ENCODE measurements at regions not wholly inside any gene's neighbourhood (a gene's known extent, or its start where the extent isn't known, plus 50 kb on each side); places are given as distances from the start of the nearest gene placed in this dataset.

DNA sequence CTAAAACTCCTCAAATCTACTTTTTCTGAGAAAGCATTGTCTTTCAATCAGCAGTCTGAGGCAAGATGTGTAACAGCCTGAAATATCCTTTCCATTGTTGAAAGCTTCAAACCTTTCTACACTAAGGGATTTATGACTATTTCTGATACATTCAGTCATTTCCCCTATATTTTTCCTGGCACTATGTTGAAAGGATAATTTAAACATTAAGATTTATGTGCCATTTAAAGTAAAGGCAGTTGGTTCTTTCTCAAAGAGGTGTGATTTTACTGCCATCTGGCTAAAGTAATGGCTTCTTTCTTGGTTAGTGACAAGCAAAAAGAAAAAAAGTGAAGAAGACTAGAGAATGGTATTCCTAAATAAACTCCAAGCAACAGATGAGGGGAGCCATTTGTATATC, 249.6 kb upstream of the COL8A1 start:
- no peak overlapping the region for H2AFZ ChIP-seq (ENCODE audit: low read length)
- H4K20me1 ChIP-seq (ENCODE audit: insufficient read depth, low read length) = no peaks in the 10 kb centered on the region
- H3K27me3 ChIP-seq (replicated peaks; ENCODE audit: insufficient read depth, low read length) = no peaks in the 10 kb centered on the region
- H3K9ac ChIP-seq (ENCODE audit: low read length) = no peak overlapping the region
- no peak for DNase-seq
- no peaks in the 10 kb centered on the region for H3F3A ChIP-seq (ENCODE audit: insufficient read depth, low read length)
- H3K36me3 ChIP-seq (replicated peaks; ENCODE audit: insufficient read depth, low read length) = no peaks in the 10 kb centered on the region
- no peak overlapping the region for H3K4me3 ChIP-seq (ENCODE audit: low read length)
- TF ChIP-seq EZH2phosphoT487 (IDR thresholded peaks at IDR 0.05; ENCODE audit: low read length) = no peak
- TF ChIP-seq EZH2 (optimal IDR thresholded peaks at IDR 0.05; ENCODE audit: low read depth, low read length) = no peak
- no peak for TF ChIP-seq CTCF (IDR thresholded peaks at IDR 0.05; ENCODE audit: low read length)
- no peak overlapping the region for H3K27ac ChIP-seq (ENCODE audit: low read length)
- H3K4me2 ChIP-seq (ENCODE audit: low read depth, low read length) = no peak overlapping the region
- H3K79me2 ChIP-seq (ENCODE audit: low read length) = no peaks in the 10 kb centered on the region
- no peaks in the 10 kb centered on the region for H3K9me3 ChIP-seq (replicated peaks; ENCODE audit: insufficient read depth, low read length)
- no peaks in the 10 kb centered on the region for H3K9me2 ChIP-seq (replicated peaks; ENCODE audit: insufficient read depth, low read length)
- H3K4me1 ChIP-seq (ENCODE audit: low read length) = no peaks in the 10 kb centered on the region

DNA sequence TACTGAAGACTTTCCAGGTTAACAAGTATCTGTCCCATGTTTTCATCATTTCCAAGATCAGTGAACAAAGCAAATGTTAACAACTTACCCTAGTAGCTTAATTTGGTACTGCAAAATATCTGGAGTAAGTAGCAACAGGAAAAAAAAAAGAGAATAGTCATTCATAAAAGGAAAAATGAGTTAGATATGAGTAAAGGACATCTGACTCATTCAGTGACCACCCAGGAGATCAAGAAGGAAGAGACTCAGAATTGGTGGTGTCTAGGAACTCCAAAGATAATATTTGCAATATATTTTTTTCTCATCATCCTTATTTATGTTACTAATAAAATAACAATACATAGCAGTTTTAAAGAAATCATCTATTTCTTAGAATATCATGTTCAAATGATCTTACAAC, 253.8 kb upstream of the COL8A1 start:
- Histone ChIP-seq H3K27ac (ENCODE audit: low read length) (no peak overlapping the region), H2AFZ (ENCODE audit: low read length) (no peak overlapping the region), H3K4me1 (ENCODE audit: low read length) (no peaks in the 10 kb centered on the region), H3K9me2 (replicated peaks; ENCODE audit: insufficient read depth, low read length) (no peaks in the 10 kb centered on the region), H3K27me3 (replicated peaks; ENCODE audit: insufficient read depth, low read length) (no peaks in the 10 kb centered on the region), H3K79me2 (ENCODE audit: low read length) (no peaks in the 10 kb centered on the region), H3F3A (ENCODE audit: insufficient read depth, low read length) (no peaks in the 10 kb centered on the region), H3K4me3 (ENCODE audit: low read length) (no peak overlapping the region), H3K4me2 (ENCODE audit: low read depth, low read length) (no peak overlapping the region), H4K20me1 (ENCODE audit: insufficient read depth, low read length) (no peaks in the 10 kb centered on the region), H3K9me3 (replicated peaks; ENCODE audit: insufficient read depth, low read length) (no peaks in the 10 kb centered on the region), H3K9ac (ENCODE audit: low read length) (no peak overlapping the region), H3K36me3 (replicated peaks; ENCODE audit: insufficient read depth, low read length) (no peaks in the 10 kb centered on the region)
- no peak for TF ChIP-seq EZH2phosphoT487 (IDR thresholded peaks at IDR 0.05; ENCODE audit: low read length)
- no peak for DNase-seq

DNA sequence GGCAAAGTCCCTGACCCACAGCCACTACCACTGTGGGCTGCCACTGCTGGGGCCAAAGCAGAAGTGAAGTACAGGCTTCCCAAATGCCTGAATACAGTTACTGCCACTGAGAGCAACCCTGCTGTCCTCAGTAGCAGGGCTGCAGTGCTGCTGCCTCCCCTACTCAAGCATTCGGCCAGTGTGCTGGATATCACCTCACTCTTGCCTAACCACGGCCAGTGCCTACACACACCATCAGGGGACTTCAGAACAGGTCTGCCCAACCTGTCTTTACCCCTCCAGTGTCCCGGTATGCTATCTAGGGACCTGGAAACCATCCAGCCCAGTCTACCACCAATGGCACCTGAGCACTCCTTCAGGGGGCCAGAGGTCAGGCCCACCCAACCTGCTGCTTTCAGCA, 261.5 kb upstream of the COL8A1 start:
- Histone ChIP-seq H3K36me3 (replicated peaks; ENCODE audit: insufficient read depth, low read length) (no peaks in the 10 kb centered on the region), H3K4me3 (ENCODE audit: low read length) (no peak overlapping the region), H3K27ac (ENCODE audit: low read length) (no peak overlapping the region), H3K9me2 (replicated peaks; ENCODE audit: insufficient read depth, low read length) (no peaks in the 10 kb centered on the region), H3K9ac (ENCODE audit: low read length) (no peak overlapping the region), H3K27me3 (replicated peaks; ENCODE audit: insufficient read depth, low read length) (no peaks in the 10 kb centered on the region), H3K9me3 (replicated peaks; ENCODE audit: insufficient read depth, low read length) (no peaks in the 10 kb centered on the region), H3K4me1 (ENCODE audit: low read length) (no peaks in the 10 kb centered on the region), H3K79me2 (ENCODE audit: low read length) (no peaks in the 10 kb centered on the region), H2AFZ (ENCODE audit: low read length) (no peak overlapping the region), H3K4me2 (ENCODE audit: low read depth, low read length) (no peak overlapping the region), H4K20me1 (ENCODE audit: insufficient read depth, low read length) (no peaks in the 10 kb centered on the region), H3F3A (ENCODE audit: insufficient read depth, low read length) (no peaks in the 10 kb centered on the region)
- DNase-seq = no peak
- TF ChIP-seq EZH2 (optimal IDR thresholded peaks at IDR 0.05; ENCODE audit: low read depth, low read length) = no peak

GRCh38 chr3:99373846-99374210, 264.6 kb upstream of the COL8A1 start:
- no peaks in the 10 kb centered on the region for H3K79me2 ChIP-seq (ENCODE audit: low read length)
- no peaks in the 10 kb centered on the region for H3K9me2 ChIP-seq (replicated peaks; ENCODE audit: insufficient read depth, low read length)
- H3K9ac ChIP-seq (ENCODE audit: low read length) = no peak overlapping the region
- H4K20me1 ChIP-seq (ENCODE audit: insufficient read depth, low read length) = no peaks in the 10 kb centered on the region
- no peak overlapping the region for H2AFZ ChIP-seq (ENCODE audit: low read length)
- H3K4me2 ChIP-seq (ENCODE audit: low read depth, low read length) = no peak overlapping the region
- H3K27ac ChIP-seq (ENCODE audit: low read length) = no peak overlapping the region
- TF ChIP-seq EZH2 (optimal IDR thresholded peaks at IDR 0.05; ENCODE audit: low read depth, low read length) (no peak), EZH2phosphoT487 (IDR thresholded peaks at IDR 0.05; ENCODE audit: low read length) (no peak), CTCF (IDR thresholded peaks at IDR 0.05; ENCODE audit: low read length) (no peak)
- DNase-seq = no peak
- H3F3A ChIP-seq (ENCODE audit: insufficient read depth, low read length) = no peaks in the 10 kb centered on the region
- no peaks in the 10 kb centered on the region for H3K36me3 ChIP-seq (replicated peaks; ENCODE audit: insufficient read depth, low read length)
- H3K4me3 ChIP-seq (ENCODE audit: low read length) = no peak overlapping the region
- no peaks in the 10 kb centered on the region for H3K9me3 ChIP-seq (replicated peaks; ENCODE audit: insufficient read depth, low read length)
- no peaks in the 10 kb centered on the region for H3K4me1 ChIP-seq (ENCODE audit: low read length)
- H3K27me3 ChIP-seq (replicated peaks; ENCODE audit: insufficient read depth, low read length) = no peaks in the 10 kb centered on the region
